ENCODE measurements at regions not wholly inside any gene's neighbourhood (a gene's known extent, or its start where the extent isn't known, plus 50 kb on each side); places are given as distances from the start of the nearest gene placed in this dataset.
A peak's percentile ranks its signal among the peaks of the same experiment; 100 is the strongest.
"Not testable (repeated sequence)": the region's sequence is repeated elsewhere in the genome, so short reads cannot be mapped to it uniquely, and the experiment has no call there.

DNA sequence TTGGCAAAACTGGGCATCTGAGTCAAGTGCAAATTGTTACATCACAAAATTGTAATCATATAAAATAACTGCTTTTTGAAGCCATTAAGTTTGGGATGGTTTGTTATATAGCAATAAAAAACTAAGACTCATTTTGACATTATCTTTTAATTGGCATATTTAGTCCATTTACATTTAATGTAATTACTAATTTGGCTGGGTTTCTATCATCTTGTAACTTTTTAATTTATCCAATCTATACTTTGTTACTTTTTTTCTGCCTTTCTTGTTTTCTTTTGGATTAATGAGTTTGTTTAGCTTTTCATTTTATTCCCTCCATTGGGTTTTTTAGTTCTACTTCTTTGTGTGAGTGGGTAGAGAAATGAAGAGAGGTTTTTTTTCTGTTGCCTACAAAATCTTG is 76.3 kb downstream of the DRAM2 start:
- no peak for DNase-seq

DNA sequence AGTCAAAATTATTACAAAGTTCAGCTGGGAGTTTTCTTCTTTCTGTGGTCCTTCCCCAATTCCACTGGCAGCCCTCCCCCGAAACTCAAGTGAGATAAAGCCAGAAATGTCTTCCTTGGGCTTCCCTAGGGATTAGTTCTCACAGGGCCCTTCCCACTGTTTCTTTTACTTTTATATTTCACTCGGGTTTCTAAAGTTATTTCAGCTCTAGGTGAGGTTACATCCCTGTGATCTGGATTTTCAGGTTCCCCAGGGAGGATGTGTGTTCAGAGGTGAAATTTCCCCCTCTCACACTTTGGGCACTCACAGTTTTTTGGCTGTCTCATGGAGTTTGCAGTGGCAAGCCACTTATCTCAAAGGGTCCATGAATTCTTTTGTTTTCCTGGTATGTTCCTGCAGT is 77.3 kb downstream of the DRAM2 start:
- no peak for DNase-seq

DNA sequence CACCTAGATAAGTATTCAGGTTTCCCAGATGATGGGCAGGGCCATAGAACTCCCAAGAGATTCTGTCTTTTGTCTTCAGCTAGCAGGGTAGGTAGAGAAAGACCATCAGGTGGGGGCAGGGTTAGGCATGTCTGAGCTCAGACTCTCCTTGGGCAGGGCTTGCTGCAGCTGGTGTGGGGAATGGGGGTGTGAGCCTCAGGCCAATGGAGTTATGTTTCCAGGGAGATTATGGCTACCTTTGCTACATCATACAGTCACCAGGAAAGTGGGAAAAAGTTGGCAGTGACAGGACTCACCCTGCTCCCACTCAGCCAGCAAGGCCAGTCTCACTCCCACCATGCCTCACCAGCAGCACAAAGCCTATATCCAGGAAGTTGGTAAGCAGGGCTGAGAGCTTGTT is 77.8 kb downstream of the DRAM2 start:
- no peak for DNase-seq

DNA sequence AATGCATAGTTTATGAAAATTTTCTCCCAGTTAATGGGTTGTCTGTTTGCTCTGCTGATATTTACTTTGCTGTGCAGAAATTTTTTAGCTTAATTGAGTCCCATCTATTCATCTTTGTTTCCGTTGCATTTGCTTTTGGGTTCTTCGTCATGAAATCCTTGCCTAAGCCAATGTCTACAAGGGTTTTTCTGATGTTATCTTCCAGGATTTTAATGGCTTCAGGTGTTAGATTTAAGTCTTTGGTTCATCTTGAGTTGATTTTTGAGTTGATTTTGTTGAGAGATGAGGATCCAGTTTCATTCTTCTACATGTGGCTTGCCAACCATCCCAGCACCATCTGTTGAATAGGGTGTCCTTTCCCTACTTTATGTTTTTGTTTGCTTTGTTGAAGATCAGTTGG is 85.2 kb downstream of the DRAM2 start:
- no peak for DNase-seq

DNA sequence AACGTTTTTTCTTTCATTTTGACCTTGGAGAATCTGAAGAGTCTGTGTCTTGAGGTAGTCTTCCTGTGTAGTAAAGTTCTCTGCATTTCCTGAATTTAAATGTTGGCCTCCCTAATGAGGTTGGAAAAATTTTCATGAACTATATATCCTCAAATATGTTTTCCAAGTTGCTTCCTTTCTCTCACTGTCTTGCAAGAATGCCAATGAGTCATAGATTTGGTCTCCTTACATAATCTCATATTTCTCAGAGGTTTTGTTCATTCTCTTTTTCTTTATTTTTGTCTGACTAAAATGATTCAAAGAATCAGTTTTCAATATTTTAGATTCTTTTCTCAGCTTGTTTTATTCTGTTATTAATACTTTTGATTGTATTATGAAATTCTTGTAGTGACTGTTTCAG is 87.6 kb downstream of the DRAM2 start:
- peak; percentile 21 for DNase-seq

DNA sequence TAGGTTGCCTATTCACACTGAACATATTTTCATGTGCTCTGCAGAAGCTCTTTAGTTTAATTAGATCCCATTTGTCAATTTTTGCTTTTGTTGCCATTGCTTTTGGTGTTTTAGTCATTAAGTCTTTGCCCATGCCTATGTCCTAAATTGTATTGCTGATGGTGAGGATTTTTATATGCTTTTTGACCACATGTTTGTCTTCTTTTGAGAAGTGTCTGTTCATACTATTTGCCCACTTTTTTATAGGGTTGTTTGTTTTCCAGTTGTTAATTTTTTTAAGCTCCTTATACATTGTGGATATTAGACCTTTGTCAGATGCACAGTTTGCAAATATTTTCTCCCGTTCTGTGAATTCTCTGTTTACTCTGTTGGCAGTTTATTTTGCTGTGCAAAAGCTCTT is 84.5 kb upstream of the LRIF1 start:
- not testable (repeated sequence) for DNase-seq

DNA sequence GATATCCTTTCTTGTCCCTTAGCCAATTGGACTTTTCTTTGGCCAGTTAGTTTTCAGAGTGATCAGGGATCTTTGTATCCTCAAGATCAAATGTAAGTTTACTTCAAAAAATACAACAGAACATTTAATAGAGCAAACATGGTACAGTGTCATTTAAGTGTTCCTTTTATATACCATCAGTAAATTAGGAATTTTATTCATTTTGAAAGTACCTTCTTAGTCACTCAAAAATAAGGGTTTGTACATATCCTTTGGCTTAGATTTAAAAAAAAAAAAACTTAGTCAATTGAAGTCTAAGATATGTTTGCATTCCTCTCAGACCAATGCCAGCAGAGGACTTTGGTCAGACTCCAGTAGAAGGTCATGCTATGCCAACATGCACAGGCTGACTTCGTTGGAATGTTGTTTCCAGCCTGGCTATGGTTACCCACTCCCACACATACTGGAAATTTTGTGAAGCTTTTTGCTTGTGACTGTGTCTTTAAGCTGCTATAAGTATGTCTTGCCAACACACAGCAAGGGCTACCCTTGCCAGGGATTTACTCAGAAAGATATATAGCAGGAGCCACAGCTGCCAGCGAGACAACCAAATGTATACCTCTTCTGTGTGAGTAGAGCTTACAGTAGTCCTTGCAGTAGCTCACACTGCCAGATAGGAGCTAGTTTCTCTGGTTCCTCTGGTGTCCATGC is 81.5 kb upstream of the LRIF1 start:
- peak; percentile 77 for DNase-seq

DNA sequence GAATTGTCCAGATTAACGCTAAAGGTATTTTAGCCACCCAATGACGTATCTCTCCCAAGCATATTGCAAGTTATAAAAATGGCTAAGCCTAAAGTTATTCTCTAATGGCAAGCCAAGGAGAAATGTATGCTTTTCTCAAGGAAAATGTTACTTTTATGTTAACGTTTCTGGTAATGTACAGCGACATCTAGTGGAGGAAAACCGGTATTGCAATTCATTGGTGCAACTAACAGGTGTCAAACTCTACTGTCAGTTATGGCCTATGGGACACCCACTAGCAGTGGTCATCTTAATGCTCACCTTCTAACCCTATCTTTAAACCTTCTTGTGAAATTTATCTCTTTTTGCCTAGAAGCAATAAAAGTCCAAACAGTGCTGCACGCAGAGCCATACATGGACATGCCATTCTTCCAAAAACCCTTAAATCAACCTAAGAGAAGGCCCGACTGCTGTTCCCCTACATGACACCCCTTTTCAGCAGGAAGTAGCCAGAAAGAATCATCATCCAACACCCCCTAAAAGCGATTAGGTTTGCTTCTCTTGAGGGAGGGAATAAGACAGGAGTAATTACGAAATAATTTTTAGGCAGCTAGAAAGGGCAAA is 68.7 kb upstream of the LRIF1 start:
- peak; percentile 2 for DNase-seq

DNA sequence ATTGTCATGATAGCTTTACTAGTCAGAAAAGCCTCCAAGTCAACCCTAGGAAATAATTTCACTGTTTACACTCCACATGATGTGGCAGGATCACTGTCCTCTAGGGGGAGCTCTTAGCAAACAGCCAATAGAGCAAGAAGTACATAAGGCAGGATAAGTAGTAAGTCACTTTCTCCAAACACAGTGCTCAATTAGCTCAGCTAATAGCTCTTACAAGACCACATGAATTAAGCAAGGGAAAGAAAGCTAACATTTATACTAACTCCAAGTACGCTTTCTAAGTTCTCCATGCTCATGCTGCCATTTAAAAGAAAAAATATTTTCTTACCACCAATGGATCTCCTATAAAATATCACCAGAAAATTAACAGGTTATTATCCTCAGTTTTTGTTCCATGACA is 66.9 kb upstream of the LRIF1 start:
- peak; percentile 31 for DNase-seq

DNA sequence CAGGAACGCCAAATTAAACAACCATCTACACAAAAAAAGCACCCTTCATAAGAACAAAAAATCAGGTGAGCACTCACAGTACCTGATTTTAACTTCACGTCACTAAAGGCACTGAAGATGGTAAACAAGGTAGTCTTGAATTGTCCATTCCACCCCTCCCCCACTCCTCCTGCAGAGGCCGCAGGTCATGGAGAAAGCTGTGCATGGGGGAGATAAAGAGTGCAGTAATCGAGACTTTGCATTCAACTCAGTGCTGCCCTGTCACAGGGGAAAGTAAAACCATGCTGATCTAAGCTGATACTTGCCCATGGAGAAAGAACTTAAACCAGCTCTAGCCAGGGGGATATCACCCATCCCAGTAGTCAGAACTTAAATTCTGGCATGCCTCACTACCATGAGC is 61.4 kb upstream of the LRIF1 start:
- no peak for DNase-seq

DNA sequence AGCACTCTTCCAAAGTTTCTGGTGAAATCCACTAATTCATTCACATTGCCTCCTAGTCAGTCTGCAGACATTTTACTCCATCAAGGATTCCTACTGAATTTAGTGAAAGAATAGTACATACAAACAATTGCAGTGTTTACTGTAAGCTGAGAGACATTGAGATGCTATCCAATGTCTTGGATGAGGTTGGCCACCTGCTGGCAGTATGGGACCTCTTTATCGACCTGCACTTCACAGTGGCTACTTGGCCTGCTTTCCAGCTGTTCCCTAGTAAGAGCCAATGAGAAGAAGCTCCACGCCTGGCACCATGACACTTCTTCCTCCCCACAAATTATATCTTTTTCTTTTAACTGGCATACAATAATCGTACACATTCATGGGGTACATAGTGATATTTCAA is 51.5 kb upstream of the LRIF1 start:
- no peak for DNase-seq

All from NCI-H226 (cell line).